ENCODE measurements at regions not wholly inside any gene's neighbourhood (a gene's known extent, or its start where the extent isn't known, plus 50 kb on each side); places are given as distances from the start of the nearest gene placed in this dataset.

- DNase-seq = no peak
Measured at GRCh38 chr17:77308861-77309726, 168.3 kb downstream of the SEC14L1 start.

DNA sequence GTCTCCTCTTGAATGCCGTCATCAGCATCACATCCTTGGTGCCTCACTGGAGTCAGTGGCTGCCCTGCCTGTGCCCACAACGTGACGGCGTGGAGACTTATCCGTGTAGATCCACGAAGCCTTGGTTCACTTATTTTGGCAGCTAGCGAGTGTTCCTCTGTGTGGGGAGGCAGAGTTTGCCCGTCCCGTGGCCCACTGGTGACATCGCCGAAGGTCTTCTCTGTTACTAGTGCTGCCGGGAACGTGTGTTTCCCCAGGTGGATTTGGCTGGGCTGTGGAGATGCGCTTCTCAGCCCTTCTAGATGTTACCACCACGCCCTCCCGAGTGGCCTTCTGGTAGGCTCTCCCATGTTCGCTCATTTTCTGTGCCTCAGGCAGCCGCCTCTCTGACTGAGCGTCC, 169.6 kb downstream of the SEC14L1 start:
- DNase-seq = no peak

GRCh38 chr17:77311371-77311981, 170.7 kb downstream of the SEC14L1 start:
- no peak for DNase-seq

DNA sequence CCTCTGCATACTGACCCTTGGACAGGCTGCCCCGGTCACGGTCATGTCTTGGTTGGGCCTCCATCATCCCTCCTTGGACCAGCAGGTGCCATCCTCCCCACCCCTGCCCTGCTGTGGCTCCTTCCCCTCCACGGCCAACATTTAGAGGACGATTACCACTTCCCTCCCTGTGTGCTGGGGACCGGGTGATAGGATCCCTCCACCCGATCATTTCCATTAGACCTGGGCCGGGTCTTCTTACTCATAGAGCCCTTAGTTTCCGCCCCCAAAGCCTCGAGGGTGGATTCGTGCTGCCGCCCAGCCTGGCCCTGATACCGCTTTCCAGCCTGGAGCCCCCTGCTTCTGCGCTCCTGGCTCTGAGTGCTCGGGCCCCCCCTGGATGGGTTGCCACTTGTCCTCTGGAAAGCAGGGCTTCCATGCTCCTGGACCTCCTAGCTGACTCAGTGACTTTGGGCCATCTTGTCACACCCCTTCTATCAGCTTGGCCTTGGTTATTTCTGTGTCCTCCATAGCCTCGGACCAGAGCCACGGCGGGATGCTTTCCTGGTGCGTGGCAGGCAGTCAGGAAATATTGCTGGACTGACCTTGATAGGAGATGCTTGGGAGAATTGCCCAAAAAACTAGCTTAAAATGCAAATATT, 171.4 kb downstream of the SEC14L1 start:
- DNase-seq = no peak

DNA sequence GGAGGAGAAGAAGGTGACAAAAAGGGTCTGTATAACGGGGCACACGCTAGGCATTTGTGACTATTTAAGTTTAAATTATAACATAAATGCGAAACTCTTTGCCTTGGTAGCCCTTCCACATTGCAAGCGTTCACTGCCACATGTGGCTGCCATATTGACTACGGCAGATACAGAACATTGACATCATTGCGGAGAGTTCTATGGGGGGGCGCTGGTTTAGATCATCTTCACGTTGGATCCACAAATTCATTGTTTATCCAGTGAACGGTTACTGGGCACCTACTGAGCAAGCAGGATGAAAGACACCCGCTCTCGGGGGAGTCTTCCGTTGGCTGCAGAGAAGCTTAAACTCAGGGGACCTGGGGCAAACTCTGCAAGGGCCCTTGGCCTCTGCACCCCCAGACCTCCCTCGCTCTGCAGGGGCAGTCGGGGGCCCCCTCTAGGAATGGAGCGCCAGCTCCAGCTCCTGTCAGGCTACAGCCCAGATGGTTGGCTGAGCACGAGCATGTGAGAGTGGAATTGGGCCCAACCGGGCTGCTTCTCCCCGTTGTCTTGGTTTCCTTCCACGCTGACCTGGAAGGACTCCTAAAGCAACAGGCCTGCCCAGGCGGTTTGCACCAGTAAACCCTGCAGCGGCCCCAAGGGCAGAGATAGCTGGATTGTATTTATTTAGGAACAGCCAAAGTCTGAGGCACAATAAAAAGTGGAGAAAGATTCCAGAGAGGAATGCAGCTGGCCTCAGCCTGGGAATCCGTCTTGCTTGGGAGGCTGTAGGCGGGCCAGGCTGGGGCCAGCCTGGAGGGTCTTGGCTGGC, 172.2 kb downstream of the SEC14L1 start:
- DNase-seq = no peak

DNA sequence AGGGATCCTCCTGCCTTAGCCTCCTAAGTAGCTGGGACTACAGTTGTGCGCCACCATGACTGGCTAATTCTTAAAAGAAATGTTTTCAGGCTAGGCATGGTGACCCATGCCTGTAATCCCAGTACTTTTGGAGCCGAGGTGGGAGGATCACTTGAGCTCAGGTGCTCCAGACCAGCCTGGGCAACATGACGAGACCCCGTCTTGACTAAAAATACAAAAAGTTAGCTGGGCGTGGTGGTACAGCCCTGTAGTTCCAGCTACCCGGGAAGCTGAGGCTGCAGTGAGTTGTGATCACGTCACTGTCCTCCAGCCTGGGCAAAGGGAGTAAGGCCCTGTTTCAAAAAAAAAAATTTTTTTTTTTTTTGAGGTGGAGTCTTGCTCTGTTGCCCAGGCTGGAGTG, 173.1 kb downstream of the SEC14L1 start:
- no peak for DNase-seq

- no peak for DNase-seq
Measured at GRCh38 chr17:77314601-77315000, 173.8 kb downstream of the SEC14L1 start.

DNA sequence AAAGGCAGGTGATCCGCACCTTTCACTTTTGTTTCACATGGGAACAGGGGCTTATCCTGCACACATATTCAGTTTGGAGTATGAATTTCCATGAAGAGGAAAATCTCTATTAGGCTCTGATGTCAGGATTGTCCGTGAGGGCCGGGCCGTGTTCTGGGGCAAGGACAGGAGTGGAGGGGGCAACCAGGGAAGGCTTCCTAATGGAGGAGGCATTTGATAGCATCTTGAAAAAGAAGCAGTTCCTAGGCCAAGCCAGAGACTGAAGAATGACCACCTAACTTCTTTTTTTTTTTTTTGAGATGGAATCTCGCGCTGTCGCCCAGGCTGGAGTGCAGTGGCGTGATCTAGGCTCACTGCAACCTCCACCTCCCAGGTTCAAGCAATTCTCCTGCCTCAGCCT, 174.2 kb downstream of the SEC14L1 start:
- no peak for DNase-seq

- no peak for DNase-seq
Measured at GRCh38 chr17:77315551-77316190, 174.9 kb downstream of the SEC14L1 start.

- DNase-seq = no peak
Measured at GRCh38 chr17:77316191-77316641, 175.4 kb downstream of the SEC14L1 start.

DNA sequence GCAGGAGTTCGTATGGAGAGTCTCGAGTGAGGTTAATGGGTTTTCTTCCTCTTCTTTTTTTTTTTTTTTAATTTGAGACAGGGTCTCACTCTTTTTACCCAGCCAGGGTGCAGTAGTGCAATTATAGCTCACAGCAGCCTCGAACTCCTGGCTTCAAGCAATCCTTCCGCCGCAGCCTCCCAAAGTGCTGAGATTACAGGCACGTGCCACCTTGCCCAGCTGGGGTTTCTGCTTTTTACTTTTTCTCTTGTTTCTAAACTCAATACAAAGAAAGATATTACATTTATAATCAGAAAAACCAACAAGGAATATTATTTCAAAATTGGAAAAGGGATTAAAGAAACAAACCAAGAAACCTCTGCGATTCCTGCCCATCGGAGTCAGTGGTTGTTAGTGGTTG, 175.9 kb downstream of the SEC14L1 start:
- DNase-seq = no peak

DNA sequence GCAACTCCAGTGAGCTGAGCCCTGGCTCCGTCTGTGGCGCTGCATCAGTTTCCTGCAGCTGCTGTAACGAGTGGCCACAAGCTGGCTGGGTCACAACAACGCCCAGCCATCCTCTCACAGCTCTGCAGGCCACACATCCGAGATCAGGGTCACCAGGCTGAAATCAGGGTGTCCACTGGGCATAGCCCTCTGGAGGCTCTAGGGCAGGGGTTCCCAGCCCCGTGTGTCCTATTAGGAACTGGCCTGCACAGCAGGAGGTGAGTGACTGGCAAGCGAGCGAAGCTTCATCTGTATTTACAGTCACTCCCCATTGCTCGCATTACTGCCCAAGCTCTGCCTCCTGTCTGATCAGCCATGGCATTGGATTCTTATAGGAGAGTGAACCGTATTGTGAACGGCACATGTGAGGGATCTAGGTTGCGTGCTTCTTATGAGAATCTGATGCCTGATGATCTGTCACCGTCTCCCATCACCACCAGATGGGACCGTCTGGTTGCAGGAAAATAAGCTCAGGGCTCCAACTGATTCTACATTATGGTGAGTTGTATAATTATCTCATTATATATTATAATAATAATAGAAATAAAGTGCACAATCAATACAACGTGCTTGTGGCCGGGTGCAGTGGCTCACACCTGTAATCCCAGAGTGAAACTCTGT, 176.5 kb downstream of the SEC14L1 start:
- no peak for DNase-seq

DNA sequence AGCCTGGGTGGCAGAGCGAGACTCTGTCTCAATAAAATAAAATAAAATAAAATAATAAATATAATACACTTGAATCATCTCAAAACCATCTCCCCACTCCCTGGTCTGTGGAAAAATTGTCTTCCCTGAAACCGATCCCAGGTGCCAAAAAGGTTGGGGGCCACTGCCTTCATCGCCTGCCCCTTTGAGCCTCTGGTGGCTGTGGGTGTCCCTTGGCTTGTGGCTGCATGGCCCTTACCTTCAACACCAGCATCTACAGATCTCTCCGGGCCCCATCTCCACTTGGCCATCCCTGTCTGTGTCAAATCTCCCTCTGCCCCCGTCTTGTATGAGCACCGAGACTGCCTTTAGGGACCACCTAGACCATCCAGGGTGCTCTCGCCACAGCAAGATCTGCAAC, 177.3 kb downstream of the SEC14L1 start:
- no peak for DNase-seq

DNA sequence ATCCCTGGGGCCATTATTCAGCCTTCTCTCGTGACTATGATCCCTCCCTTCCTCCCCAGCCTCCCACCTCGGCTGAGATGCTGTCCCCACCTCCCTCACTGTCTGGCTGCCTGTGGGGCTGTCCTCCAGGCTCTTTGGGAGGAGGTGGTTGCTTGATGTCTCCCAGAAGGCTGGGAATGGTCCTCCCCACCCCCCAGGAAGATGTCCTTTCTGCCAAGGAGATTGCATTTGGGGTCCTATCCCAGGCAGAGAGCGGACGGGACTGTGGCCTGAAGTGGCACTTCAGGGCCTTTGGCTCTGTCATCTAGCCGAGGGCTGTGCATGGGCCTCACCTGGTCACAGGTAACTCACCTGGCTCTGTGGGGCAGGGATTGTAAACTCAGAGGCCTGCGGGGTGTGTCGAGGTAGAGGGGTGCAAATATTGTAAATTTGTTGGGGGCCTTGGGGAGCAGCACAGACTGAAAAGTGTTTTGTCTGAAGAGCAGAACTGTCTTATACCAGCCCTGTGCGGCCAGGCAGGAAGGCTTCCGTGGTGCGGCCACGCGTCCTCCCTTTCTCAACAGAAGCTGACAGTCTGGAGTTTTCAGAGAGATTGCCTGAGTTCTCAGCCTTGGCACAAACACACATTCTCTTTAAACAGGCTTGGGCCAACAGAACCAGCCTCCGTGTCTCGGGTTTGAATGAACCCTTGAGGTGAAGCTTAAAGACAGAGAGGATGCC, 177.9 kb downstream of the SEC14L1 start:
- no peak for DNase-seq

DNA sequence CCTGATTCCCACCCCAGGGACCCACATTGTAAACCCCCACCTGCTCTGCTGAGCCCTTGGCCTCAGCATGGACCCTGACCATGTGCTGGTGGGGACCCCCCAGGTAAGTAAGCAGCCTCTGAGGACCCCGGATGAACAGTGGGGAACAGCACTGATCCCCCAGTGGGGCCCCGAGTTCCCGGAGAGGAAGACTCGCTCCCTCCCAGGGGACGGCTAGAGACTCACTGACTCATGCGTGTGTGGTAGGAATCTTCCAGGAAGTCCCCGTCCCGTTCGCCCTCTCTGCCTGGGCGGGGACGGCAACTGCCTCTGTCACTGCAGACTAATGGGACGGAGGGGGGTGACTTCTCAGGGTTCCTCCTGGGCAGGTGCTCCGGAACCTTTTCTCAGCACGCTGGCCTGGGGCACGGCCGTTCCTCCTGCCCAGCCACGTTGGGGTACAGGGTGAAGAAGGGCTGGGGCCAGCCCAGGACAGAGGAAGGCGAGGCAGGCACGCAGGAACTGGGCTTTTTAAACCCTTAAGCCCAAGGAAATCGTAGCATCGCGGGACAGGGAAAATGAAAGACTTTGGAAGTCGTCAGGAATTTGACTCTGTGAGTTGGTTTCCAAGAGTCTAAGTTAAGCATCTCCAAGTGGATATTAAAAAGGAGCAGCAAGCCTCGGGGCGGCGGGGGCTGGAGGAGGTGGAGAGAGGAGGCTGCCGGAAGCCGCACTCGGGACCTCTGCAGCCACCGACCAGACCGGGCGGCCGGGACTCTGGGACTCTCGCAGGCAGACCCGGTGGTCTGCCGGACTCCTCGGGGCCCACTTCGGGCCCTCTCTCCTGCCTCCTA, 178.7 kb downstream of the SEC14L1 start:
- no peak for DNase-seq

DNA sequence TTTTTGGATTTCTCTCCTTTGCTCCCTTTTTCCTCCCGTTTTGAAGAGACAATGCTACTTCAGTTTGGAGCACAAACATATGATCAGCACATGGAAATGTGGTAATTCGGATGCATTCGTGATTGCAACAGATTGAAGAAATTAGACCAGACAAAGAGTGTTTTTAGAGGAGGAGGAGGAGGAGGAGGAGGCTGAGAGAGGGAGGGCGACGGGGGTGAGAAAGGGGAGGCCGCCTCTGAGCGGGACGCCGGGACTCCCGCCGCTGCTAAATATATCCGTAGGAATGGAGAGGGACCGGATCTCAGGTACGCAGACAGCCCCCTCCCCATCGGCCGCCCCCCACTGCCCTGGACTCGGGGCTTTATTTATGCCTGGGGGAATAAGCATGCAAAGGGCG, 179.3 kb downstream of the SEC14L1 start:
- no peak for DNase-seq

- no peak for DNase-seq
Measured at GRCh38 chr17:77320485-77321256, 179.9 kb downstream of the SEC14L1 start.

DNA sequence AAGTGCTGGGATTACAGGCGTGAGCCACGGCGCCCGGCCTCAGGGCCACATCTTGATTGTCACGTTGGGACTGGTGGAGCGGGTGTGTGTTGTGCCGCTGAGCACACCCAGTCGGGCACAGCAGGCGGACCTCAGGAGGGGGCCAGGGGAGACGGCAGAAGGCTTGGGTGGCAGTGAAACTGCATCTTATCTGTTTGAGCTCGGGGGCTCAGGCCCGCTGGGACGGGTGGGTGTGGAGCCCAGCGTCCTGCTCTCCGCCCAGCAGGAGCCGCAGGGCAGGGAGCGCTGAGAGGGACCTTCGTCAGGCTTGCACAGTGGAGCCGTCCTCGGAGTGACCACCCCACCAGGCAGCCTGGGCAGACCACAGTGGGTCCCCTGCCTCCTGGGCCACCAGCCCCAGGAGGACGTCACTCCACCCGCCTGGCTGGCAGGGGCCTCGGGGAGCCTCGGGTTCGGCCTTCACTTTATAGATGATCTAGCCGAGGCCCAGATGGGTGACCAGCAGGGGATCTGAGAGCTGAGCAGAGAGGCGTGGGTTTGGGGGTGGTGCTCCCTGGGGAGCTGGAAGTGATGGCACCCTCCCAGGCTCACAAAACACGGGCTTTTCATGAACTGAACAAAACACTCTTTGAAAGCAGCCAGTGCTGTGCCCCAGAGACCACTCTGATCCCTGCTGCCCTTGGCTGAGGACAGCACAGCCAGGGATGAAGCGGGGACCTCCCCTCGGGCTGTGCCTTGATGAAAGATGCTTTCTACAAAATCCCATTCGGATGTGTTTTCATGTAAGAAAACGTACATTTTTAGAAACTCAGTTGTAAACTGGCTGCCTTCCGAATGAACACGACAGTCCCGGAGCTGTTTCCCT, 181.1 kb downstream of the SEC14L1 start:
- DNase-seq = no peak
